ENCODE measurements at regions not wholly inside any gene's neighbourhood (a gene's known extent, or its start where the extent isn't known, plus 50 kb on each side); places are given as distances from the start of the nearest gene placed in this dataset.

GRCh38 chr10:4661511-4662255, 164.3 kb upstream of the AKR1E2 start:
- DNase-seq: no peak

GRCh38 chr10:4658777-4659176, 167.2 kb upstream of the AKR1E2 start:
- no peak for DNase-seq

GRCh38 chr10:4656576-4657194, 169.3 kb upstream of the AKR1E2 start:
- peak; percentile 73 to 81 (median 77) for DNase-seq

GRCh38 chr10:4655879-4656278, 170.1 kb upstream of the AKR1E2 start:
- no peak for DNase-seq

GRCh38 chr10:4655406-4655805, 170.6 kb upstream of the AKR1E2 start:
- no peak for DNase-seq

- DNase-seq: no peak
These were observed 171.5 kb upstream of the AKR1E2 start for GRCh38 chr10:4654496-4654895.

- no peak for DNase-seq
These were observed 172.8 kb upstream of the AKR1E2 start for GRCh38 chr10:4653160-4653559.

GRCh38 chr10:4652111-4653010, 173.6 kb upstream of the AKR1E2 start:
- no peak for DNase-seq

- no peak for DNase-seq
These were observed 174.5 kb upstream of the AKR1E2 start for GRCh38 chr10:4651404-4652037.

- no peak for DNase-seq
These were observed 175.4 kb upstream of the AKR1E2 start for GRCh38 chr10:4650582-4650981.

GRCh38 chr10:4649886-4650508, 176.0 kb upstream of the AKR1E2 start:
- DNase-seq: no peak

- DNase-seq: no peak
These were observed 176.5 kb upstream of the AKR1E2 start for GRCh38 chr10:4649471-4649870.

GRCh38 chr10:4648999-4649398, 177.0 kb upstream of the AKR1E2 start:
- no peak for DNase-seq

- DNase-seq: peak in 1 of 3 donors; percentile 42
These were observed 178.8 kb upstream of the AKR1E2 start for GRCh38 chr10:4647109-4647785.

GRCh38 chr10:4646547-4646946, 179.5 kb upstream of the AKR1E2 start:
- peak; percentile 20 to 53 (median 37) for DNase-seq

GRCh38 chr10:4645836-4646235, 180.2 kb upstream of the AKR1E2 start:
- no peak for DNase-seq

- peak; percentile 32 to 78 (median 74) for DNase-seq
These were observed 182.5 kb upstream of the AKR1E2 start for GRCh38 chr10:4643471-4643870.

- no peak for DNase-seq
These were observed 186.0 kb upstream of the AKR1E2 start for GRCh38 chr10:4639960-4640359.

- no peak for DNase-seq
These were observed 187.9 kb upstream of the AKR1E2 start for GRCh38 chr10:4638099-4638498.

GRCh38 chr10:4637657-4638056, 188.3 kb upstream of the AKR1E2 start:
- no peak for DNase-seq

GRCh38 chr10:4635883-4636282, 190.1 kb upstream of the AKR1E2 start:
- DNase-seq: no peak

GRCh38 chr10:4635388-4635787, 190.6 kb upstream of the AKR1E2 start:
- no peak for DNase-seq

All from suppressor macrophage treated with lipopolysaccharide for 1 hour (primary cell).